HG02763 (cell line): ENCODE measurements at regions not wholly inside any gene's neighbourhood (a gene's known extent, or its start where the extent isn't known, plus 50 kb on each side); places are given as distances from the start of the nearest gene placed in this dataset.
"Not testable (repeated sequence)": the region's sequence is repeated elsewhere in the genome, so short reads cannot be mapped to it uniquely, and the experiment has no call there.

Source experiments
- ATAC-seq: cut with Tn5 transposase; IDR thresholded peaks from one replicate; pipeline ENCODE4 v1.9.1; 2021; ENCODE audit warnings: mild to moderate bottlenecking, moderate library complexity; ENCODE audit not compliant: unreplicated experiment

DNA sequence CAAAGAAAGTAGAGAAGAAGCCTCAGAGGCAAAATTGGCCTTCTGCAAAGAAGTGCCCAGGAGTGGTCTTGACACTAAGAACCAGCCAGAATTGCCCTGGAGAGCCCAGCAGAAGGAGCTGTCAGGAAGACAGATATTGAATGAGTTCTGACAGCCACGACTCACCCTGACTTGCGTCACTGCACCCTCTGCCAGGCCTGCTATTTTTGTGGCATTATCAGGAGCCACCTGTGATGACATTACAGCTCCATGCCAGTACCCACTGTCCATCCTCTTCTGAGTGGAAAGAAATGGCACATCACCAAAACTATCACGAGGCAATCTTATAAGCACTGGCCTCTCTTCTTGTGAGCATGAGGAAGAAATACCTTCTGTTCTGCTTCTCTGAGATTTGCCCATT lies 67.7 kb downstream of the SMIM20 start:
- ATAC-seq = no peak

DNA sequence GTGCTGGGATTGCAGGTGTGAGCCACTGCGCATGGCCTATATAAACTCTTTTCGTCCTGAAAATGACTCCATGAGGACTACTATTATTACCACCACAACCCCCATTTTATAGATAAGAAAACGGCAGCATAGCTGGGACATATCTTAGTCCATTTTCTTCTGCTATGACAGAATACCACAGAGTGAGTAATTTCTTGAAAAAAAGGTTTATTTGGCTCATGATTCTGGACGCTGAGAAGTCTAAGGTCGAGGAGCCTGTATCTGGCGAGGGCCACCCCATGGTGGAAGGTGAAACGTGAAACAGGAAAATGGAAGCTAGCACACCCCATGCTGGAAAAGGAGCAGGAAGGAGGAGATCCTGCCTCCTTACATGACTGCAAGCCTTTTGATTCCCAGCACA lies 68.9 kb downstream of the SMIM20 start:
- no peak for ATAC-seq

DNA sequence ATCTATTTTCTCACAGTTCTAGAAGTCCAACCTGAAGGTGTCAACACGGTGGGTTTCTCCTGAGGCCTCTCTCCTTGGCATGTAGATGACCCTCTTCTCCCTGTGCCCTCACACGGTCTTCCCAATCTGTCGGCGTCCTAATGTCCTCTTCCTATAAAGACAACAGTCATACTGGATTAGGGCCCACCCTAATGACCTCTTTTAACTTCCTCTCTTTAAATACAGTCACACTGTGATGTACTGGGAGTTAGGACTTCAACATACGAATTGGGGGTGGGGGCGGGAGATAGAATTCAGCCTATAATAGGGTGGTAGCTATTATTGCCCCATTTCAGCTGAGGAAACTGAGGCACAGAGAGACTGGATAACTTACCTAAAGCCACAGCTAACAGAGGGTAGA lies 70.2 kb downstream of the SMIM20 start:
- ATAC-seq = no peak

DNA sequence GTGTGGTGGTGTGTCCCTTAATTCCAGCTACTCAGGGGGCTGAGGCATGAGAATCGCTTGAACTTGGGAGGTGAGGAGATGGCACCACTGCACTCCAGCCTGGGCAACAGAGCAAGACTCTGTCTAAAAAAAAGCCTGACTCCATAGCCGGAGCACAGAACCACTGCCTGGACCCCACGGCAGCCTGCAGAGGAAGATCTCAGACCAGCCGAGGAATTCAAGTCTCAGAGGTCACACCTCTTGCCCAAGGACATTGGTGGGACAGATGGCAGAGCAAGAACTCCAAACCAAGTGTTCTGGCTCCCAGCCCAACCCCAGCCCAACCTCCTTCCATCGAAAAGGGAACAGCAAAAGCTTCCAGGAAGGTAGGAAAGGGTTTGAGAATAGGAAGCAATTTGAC lies 70.8 kb downstream of the SMIM20 start:
- ATAC-seq = no peak

DNA sequence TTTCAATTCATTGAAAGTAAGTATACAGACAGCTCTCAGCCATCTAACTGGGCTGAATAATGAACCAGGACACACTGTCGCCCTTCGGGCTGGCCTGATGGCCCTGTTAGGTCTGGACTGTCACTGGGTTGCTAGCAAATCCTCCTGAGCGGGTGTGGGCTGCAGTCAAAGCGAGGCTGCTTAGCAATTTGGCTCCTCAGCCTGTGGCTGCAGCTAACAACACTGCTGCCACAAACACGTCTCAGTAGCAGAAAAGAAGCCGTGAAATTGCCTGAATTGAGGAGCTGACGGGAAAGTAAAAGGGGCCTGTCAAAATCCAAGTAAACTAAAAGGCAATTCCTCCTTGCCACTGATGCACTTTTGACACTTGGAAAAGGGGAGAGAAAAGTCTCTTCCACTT lies 72.8 kb downstream of the SMIM20 start:
- ATAC-seq = no peak

DNA sequence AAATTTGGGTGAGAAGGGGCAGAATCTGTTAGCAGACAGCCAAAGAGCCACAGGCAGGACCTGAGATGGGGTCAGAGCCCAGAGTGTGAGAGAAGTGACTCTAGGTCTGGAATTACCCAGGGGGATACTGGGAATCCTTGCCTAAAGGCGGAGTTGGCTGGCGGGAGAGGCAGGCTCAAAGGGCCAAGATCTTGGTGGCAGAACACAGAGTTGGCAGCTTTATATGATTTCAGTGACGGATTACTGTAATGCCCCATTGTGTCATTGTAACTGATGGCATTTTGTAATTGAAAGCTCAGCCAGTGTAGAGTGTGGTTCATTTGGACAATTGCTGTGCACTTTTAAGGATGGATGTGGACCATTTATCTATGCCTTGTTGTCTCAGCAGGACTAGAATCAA lies 77.3 kb downstream of the SMIM20 start:
- no peak for ATAC-seq

DNA sequence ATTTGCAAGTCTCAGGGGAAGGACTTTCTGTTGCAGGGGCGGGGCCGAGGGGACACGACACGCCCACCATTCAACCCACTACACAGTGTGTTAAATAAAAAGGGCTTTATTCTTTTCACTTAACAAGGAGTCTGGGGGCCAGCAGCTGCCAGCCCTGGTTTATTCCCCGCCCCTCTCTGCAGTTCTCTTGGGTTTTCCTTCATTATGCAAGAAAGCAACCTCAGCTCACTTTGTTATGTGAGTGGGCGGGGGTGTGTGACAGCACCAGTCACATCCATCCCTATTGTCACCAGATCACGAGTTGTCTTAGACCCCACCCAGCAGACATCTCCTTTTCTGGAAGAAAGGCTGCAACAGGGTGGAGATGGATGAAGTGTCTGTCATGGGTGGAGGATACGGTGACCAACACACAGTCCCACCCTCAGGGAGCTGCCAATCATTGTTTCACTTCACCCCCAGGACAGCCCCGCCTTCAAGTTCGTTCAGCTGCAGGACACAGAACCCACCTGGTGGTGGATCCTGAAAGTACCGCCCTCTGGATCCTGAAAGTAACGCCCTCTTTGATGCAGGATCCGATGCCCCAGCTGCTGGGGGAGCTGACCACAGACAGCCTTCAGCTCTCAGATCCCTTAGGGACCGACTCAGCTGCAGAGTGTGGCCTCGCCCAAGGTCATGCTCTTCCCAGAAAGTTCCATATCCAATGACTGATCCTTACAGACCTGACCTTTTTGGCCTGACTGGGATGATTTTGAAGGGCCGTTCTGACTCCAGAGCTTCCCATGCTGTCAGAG lies 79.6 kb downstream of the SMIM20 start:
- no peak for ATAC-seq

DNA sequence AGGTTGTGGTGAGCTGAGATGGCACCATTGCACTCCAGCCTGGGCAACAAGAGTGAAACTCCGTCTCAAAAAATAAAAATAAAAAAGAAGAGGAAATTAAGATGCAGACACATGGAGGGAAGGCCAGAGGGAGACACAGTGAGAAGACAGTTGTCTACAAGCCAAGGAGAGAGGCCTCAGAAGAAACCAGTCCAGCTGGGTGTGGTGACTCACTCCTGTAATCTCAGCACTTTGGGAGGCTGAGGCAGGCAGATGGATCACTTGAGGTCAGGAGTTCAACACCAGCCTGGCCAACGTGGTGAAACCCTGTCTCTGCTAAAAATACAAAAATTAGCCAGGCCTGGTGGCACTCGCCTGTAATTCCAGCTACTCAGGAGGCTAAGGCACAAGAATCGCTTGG lies 80.6 kb downstream of the SMIM20 start:
- not testable (repeated sequence) for ATAC-seq

DNA sequence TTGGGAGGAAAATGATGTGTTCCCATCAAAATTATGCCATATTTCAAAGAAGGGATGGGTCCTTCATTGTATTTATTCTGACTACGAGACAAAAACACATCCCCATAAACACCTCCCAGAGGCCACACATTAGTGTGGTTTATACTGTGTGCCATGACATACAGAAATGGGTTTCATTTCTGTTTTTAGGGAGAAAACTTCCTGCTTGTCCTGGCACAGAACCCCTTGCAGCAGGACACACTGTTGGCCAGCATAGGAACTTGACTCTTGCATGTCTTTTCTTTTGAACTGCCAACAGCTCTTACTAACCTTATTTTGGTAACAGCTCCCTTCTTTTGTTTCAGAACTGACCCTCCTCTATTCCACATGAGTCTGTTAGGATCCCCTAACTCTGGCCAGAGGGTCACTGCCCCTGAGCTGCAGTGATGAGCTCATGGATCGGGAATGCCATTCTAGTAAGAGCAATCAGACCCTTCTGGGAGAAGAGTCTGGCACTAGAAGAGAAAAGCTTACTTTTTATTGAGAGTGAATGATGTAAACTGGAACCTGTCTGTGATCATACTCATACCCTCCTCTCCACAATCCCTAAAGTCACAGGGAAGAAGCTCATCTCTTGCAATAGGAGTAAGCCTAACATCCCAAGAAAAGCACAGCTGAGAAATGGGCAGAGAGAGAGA lies 86.4 kb downstream of the SMIM20 start:
- no peak for ATAC-seq

DNA sequence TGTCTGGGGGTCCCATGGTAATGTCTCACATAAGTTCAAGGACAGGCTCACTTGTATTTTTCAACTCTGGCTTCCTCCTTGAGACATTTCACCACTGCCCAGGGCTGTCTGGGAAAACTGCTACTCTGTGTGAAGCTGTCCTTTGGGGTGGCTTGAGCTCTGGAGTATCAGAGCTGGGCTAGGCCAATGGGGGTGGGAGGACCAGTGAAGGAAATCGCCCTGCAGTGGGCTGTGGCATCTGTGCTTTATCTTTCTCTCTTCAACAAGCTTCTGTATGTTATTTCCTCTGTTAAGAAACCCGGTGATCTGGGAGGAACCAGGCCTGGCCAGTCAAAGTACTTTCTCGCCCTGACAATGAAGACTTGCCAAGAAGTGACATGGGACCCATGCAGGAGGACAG lies 87.4 kb downstream of the SMIM20 start:
- no peak for ATAC-seq

DNA sequence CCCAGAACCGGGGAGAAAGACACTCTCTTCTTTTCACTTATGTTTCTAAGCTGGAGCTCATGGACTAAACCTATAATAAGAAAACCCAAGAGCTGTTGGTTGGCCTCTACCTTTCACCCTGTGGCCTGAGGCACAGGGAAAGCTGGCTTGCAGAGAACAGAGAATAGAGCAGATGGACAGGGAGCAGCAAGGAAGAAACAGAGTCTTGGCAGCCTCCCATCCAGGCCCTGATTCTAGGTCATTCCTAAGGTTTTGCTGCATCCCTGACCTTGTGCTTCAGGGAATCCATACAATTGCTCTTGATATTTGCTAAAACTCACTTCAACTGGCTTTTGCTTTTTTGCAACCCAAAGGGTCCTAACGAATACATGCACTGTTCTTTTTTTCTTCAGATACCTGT lies 87.8 kb downstream of the SMIM20 start:
- no peak for ATAC-seq

DNA sequence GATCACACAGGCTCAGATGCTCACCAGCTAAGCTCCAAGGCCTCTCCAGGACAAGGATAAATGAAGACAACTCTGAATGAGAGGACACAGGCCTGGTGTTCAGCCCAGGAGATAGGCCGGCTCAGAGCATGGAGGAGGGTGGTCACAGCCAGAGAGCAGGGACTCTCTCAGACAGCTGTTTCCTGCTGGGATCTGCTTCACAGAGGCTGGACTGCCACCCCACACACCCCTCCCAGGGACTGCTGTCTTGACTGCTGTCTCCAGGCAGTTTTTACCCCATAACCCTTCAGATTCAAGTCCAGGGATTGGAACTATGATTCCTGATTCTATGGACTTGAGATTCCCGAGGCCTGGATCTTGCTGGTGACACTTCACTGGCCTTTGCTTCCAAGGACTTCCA lies 89.0 kb downstream of the SMIM20 start:
- ATAC-seq = no peak

DNA sequence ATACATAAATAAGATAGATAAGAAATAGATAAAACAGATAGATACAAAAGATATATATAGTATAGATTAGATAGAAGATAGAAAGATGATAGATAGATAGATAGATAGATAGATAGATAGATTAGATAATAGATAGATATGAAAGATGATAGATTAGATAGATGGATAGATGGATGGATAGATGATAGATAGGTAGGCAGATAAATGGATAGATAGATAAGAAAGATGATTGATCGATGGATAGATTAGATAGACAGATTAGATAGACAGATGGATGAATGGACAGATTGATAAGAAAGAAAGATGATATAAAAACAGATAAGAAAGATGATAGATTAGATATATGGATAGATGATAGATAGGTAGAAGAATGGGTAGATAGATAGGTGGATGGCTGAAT lies 90.3 kb downstream of the SMIM20 start:
- ATAC-seq = no peak

DNA sequence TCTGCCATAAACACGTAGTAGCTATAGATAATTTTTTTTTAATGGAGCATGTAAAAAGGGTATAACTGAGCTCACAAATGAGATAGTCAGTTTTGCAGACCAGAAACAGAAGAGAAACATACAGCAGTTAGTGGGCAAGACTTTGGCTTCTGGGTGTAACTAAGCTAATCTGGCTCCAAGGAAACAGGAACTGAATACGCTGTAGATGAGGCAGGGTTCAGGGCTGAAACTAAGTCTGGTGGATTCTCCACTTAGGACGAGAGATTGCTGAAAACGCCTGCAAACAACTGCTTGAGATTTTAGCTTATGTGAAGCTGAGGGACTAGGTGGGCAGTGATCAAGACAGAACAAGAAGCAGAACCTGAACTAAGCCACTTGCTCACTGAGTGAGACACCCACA lies 91.7 kb downstream of the SMIM20 start:
- ATAC-seq = no peak

DNA sequence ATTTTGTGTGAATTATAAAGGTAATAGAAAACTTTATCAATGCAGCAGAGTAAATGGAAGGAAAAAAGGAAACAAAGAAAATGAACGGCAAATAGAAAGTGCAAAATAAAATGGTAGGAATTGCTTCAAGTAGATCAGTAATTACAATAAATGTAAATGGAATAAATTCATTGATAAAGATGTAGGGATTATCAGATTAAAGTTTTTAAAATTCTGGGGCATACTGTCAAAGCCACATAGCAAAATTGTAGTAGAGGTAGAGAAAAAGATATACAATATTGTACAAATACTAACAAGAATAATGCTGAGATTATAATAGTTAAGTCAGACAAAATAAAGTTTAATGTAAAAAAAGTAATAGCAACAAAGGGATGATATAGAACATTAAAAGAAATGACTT lies 94.7 kb downstream of the SMIM20 start:
- no peak for ATAC-seq

DNA sequence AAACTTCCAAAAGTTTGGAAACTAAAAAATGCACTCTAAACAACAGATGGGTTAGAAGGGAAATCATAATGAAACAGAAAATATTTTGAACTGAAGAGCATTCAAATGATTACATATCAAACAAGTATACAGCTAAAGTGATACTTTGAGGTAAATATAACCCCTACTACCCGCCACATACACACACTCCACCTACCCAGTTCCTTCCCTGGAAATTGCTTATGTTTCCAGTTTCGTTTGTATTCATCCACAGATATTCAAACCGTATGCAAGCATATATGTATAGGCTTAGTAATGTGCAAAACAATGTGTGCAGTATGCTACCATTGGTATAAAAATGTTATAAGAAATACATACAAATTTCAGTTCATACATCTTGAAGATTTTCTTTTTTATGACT lies 95.5 kb downstream of the SMIM20 start:
- no peak for ATAC-seq

DNA sequence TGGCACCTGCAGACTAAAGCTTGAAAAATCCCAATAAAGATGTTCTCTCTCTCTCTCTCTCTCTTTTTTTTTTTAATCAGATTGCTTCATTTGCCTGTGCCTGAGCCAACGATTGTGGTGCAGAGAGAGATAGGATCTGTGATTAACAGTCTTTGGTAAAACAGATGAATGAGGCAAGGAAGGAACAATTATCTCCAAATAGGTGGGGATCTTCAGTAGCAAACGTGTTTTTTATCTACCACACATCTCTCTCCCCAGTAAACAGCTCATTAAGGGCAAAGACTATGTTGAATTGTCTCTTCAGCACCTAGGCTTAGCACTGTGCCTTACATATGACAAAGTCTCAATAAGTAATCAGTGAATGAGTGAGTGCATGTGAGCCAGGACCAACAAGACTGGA lies 96.3 kb downstream of the SMIM20 start:
- no peak for ATAC-seq

DNA sequence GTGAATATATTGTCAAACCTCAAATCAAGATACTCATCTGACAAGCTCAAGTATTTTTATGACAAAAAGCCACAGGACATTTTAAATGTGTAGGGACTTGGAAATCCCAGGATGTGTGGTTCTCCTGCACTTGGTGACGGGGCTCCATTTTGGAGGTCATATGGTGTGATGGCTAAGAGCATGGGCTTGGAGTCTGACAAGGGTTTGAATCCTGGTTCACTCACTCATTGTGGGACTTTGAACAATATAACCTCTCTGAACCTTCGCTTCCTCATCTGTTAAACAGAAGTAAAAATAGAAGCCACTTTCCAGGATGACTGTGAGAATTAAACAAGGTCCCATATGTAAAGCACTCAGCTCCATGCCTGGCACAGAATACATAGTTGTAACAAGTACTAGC lies 99.6 kb downstream of the SMIM20 start:
- no peak for ATAC-seq

DNA sequence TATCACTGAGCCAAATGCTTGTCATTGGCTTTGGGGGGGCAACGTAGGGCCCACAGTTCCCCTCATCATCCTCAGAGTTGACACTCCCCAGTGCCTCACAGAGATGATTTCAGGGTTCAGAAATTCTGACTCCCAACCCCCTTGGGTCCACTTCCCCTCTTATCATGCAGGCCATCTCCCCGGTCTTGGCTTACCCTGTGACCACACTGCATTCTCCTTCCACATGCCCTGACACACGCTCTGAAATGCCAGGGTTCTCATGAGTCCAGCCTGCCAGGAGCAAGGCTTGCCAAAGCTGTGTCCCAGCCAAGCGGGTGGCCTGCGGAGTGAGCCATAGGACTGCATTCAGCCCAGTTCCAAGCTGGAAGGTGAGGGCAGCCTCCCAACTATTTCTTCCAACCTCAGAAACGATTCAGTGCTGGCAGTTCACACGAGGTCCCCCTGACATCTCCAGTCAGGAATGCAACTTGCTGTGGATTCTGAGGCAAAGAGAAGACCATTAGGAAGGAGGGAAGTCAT lies 101.2 kb downstream of the SMIM20 start:
- ATAC-seq = no peak

DNA sequence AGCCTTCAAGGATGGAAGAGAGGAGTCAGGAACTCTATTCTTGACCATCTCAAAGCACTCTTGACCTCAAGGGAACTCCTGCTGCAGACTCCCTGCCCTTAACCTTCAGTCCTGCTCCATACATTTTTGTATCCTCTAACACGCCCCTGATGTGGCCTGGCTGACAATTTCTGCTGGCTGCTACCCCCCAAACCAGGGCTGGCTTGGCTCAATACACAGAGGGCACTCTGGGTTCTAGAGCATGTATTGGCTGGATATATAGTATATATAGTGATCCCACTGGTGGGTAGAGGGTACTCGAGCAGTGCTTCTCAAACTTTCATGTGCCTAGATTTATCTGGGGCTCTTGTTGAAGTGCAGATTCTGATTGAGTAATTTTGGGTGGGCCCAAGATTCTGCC lies 101.9 kb downstream of the SMIM20 start:
- no peak for ATAC-seq

DNA sequence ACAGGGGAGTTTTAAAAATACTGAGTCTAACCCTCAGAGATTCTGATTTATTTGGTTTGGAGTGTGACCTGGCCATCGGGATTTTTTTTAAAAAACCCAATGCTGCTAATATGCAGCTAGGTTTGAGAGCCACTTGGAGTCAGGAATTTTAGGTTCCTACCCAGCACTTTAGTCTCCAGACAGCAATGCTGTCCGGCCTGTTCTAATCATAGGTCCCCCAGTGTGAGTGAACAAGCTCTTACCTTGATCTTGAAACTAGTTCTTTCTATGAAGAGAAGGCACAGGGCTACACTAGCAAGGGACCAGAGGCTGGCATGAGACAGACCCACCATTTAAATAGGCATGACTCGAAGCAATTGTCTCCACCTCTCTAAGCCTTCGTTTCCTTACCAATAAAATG lies 103.5 kb downstream of the SMIM20 start:
- no peak for ATAC-seq

DNA sequence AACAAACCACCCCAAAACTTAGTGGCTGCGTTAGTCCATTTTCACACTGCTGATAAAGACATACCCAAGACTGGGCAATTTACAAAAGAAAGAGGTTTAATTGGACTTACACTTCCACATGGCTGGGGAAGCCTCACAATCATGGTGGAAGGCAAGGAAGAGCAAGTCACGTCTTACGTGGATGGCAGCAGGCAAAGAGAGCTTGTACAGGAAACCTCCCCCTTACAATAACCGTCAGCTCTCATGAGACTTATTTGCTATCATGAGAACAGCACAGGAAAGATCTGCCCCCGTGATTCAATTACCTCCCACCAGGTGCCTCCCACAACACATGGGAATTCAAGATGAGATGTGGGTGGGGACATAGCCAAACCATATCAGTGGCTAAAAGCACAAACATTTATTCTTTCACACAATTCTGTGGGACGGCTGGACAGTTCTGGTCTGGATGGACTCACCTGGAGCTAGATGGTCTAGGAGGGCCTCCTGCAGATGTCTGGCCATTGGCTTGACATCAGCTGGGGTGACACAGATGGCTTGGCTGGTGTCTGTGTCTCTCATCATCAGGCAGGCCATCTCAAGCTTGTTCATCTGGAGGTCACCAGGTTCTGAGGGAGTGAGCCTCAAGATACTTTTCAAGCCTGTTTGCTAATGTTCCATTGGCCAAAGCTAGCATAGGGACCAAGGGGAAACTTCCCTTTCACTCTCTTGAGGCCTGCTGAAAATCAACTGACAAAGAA lies 104.1 kb downstream of the SMIM20 start:
- ATAC-seq = not testable (repeated sequence)
